Left kidney (tissue), 1 donor: ENCODE measurements at regions not wholly inside any gene's neighbourhood (a gene's known extent, or its start where the extent isn't known, plus 50 kb on each side); places are given as distances from the start of the nearest gene placed in this dataset.

Experiments
- DNase-seq: peaks from one replicate; pipeline ENCODE4 v3.0.0-alpha.2; 2013

DNA sequence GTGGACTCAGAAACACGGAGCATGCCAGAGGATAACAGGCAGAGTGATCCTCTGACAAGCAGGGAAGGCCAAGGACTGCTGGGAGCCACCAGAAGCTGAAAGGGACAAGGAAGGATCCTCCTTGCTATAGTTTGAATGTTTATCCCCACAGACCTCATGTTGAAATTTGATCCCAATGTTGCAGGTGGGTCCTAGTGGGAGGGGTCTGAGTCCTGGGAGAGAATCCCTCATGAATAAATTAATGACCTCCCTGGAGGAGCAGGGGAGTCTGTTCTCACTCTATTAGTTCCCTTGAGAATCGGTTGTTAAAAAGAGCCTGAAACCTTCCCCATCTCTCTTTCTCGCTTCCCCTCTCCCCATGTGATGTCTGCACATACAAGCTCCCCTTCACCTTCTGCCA lies 124.4 kb downstream of the FBXO15 start:
- peak; percentile 18 for DNase-seq

DNA sequence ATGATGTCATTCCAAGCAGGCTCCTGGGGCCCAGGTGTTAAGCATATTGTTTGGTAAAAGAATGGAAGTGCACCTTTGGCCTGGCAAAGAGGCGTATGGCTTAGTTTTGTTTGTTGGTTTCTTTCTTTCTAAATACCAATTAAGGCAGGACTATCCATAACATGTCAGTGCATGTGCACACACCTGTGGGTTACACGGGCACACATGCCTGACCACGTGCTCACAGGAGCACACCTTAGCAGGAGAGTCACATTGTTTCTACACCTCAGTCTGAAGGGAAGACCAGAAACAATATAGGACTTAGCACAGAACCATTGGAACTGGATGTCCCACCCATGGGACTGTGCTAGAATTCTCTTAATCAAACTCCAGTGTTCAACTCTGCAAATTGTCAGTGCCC lies 127.8 kb downstream of the FBXO15 start:
- DNase-seq = no peak

DNA sequence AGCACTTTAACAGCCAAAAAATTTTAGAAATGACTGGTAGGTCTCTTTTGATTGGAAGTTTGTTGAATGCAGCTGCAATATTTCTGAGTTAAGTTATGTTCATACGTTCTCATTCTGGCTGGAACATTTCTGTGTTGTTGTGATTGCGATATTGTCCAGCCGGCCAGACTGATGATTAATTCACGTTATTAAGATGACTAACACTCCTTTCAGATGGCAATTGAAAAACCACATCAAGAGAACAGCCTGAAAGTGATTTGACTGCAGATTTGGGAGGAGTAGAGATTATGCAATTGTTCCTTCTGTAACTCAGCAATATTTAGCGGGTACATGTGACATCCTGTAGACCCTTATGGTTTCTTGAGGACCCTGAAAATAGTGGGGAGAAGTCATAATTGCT lies 133.7 kb downstream of the FBXO15 start:
- no peak for DNase-seq

DNA sequence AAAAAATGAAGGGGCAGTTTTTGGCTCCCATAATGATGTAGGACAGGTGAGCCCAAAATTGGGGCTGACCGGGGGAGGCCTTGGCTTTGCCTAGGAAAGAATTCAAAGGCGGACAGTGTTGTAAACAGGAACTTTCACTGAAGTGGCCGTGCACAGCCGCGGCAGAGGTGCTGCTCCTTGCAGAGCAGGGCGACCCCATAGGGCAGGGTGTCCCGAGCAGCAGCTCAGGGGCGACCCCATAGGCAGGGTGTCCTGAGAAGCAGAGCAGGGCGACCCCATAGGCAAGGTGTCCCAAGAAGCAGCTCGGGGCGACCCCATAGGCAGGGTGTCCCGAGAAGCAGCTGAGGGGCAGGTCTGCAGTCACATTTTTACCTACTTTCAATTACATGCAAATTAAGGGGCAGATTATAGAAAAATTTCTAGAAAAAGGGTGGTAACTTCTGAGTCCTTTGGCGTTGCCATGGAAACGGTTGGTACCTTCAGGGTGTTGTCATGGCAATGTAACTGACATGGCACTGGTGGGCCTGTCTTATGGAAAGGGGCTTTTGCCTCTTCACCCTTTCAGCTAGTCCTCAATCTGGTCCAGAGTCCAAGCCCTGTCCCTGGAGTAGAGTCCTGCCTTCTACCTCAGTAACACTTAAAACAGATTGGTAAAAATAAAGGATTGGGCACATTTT lies 134.5 kb downstream of the FBXO15 start:
- DNase-seq = no peak

DNA sequence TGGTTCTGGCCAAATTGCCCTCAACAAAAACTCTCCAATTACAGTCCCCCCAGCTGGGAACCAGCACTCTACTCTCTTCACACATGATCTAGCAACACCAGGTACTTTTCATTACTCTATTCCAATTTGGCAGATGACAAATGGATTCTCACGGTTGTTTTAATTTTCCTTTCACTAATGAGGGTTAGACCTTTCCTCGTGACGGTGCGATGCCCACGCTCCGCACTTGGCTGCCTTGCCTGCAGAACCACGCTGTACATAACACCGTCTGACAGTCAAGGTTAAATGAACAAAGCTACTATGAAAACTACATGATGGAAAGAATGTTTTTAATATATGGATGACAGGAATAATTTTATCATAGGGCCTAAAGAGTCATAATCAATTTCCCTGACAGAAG lies 141.5 kb downstream of the FBXO15 start:
- no peak for DNase-seq

DNA sequence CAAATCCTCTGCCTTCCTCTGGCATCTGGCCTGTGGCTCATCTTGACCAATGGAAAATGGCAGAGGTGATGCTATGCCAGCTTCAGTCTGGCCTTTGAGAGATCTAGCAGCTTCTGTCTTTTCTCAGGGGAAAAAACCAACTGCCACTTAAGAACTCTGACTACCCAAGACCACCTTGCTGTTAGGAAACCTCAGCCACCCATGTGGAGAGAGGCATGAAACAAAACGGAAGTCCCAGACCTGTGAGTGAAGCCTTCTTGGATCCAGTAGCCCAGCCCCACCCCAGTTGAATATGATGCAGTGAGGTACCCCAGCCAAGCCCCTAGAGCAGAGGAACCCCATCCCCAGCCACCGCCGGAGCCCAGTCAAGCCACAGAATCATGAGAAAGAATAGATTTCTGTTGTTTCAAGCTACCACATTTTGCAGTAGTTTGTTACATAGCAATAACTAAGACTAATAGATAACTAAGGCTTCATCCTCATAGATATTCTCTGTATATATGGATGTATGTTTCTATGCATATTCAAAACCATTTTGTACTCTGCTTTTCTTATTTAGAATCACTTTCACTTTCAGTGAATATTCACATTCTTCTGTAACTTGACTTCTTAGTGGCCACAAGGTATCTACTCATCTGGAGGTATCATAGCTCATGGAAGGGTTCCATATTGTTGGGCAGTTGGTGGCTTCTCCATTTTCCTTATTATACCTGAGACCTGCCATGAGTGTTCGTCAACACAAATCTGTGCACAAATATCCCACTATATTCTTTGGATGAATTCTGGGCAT lies 142.1 kb downstream of the FBXO15 start:
- no peak for DNase-seq

DNA sequence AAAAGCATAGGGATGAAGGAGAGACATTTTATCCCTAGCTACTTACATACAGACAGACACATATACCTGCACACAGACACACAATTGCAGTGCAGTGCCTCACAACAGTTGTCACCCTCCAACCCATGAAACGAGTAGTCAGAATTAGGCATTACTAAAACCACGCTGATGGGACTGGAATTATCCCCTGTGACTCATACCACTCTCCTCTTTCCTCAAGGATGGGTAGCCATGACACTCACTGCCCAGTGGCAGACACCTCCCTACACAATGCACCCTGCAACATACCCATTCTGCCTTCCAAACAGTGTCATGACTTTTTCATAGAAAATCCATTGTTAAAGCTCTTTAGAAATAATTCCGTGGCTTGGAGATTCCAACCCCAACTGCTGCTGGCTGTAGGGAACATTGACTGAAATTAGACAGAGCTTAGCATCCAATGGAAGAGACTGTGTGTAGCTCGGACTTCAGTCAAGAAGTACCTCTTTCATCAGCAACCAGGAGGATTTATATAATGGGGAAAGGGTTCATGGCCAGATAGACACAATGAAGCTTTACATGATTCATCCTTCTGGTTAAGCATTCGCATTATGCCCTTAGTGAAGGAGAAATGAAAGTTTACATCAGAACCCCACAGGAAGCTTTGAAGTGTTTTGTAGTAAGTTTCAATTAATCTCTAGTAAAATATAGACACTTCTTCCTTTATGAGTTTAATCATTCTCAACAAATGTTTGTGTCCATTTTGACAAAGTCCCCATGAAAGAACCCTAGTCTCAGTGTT lies 155.2 kb downstream of the FBXO15 start:
- no peak for DNase-seq

DNA sequence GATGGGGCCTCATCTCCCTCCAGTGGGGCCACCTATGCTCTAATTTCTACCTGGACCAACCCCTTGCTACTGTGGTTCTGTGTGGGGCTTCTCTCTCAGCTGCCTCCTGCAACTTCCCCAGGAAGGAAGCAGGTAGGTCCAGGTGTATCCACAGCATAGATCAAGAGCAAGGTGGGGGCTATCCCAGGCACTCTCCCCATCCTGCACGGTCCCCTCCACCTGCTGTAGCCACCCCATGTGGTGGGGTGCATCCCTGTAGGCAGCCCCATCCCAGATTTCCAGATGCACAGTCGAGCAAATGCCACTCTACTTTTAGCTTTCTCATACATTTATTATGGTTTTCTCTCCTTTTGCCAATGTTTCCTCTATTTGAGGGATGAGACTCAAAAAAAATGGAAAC lies 156.1 kb downstream of the FBXO15 start:
- no peak for DNase-seq

DNA sequence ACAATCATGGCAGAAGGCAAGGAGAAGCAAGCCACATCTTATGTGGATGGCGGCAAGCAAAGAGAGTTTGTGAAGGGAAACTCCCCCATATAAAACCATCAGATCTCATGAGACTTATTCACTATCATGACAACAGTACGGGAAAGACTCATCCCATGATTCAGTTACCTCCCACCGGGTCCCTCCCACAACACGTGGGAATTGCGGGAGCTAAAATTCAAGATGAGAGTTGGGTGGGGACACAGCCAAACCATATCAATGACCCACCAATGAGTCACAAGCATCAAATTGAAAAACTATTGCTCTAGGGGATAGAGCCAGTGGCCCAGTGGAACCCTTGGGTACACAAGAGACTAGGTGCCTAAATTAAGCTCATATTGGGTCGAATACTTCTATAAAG lies 157.4 kb downstream of the FBXO15 start:
- DNase-seq = no peak

DNA sequence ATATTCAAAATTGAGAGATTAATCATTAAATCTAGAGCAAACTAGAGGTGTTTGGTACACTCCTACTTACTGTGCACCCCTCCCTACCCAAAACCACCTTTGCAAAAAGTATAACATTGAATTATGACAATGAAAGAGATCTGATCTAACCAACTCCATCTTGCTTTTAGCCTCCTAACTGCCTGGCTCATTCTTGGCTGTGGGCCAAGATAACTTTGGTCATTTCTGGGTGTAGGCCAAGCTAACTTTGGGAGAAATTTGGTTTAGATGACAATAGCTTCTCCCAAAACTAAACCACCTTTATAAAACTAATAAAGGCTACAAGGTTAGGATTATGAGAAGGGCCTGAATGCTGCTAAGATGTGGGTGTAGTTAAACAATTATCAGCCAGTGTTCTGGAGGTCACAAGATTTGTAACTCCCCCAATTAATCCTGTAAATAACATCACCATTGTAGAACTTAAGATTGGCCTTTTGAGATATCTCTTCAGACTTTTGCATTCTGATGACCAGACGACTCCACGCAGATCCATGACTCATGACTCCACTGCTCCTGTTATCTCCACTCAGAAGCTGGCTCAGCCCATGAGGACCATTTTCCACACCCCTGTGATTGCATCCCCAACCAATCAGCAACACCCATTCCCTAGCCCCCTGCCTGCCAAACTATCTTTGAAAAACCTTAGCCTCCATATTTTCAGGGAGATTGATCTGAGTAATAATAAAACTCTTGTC lies 160.2 kb downstream of the FBXO15 start:
- DNase-seq = no peak

DNA sequence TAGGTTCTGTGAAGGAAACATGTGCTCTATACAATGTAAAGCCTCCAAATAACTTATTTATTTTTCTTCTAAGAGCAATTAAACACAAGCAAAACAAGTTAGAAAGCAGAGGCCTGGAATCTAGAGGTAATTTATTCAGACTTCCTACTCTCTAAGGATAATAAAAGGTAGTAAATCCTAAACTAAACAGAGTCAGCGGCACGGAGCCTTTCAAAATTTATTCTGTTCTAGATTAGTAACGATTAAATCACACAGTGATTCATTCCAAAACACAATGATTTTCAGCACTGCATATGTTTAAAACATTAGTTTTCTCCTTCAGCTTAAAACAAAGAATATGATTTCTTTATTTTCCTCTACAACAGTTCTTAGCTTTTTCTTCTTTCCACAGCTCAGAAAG lies 160.9 kb downstream of the FBXO15 start:
- DNase-seq = no peak

DNA sequence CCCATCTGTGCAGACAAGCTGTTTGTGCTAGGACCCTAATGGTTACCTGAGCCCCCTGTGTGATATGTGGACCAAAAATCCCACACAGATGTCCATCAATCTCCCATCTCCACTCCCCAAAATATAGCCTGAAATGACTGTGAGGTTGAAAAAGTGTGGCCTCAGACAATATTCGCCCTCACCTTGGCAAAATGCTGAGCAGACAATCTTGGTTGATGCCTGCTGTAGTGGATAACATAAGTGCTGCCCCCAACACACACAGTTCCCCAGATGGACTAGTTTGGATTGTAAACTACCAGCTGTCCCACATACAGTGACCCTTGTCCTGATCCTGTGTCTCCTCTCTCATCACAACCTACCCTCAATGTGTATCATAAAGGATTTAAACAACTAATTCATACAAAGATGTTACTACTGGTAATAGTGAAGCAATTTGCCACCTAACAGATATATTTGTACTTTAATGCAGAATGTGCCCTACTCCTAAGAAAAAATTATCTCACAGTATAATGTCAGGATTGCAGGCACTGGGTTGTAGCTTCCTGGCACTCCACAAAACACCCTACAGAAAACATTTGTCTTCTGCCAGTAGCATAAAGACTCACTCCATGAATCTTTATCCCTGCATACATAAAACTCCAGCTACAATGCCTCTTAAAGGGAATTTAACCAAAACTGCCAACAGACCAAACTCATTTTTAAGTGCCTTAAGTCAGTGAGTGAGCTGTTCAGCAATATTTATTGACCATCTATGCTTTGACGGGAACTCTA lies 161.6 kb downstream of the FBXO15 start:
- no peak for DNase-seq

DNA sequence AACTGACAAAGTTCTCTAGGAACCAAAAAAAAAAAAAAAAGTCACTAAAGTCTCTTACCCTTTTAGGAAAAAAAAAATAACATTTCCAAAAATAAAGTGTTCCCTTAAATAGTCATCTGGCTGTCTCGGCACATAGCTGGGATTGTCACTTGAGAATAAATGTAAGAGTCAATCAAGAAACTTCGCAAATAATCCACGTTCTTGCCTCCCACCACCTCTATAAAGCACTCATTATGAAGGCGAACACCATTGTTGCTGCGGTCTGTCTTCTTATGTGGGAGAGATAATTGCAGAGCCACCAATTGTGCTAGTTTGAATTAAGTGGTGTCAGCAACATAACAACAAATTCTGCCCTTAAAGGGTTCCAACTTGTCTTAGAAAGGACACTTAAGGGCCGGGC lies 163.7 kb downstream of the FBXO15 start:
- no peak for DNase-seq

DNA sequence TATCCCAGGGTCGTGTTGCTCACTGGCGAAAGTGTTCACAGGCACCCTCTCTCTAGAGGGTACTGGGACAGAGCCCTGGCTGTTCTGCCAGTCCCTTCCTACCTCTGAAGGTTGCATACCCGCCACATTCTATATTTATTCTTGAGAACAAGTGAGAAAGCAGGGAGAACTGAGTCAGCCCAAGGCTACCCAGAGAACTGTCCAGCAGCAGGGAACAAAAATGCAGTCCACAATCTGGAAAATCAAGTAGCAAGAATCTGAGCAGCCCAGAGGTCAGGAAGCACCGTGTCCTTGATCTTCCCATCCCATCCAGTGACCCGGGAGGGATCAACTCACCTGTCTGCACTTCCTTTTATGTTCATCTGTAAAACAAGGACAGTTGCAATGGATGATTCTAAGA lies 164.1 kb downstream of the FBXO15 start:
- DNase-seq = no peak

DNA sequence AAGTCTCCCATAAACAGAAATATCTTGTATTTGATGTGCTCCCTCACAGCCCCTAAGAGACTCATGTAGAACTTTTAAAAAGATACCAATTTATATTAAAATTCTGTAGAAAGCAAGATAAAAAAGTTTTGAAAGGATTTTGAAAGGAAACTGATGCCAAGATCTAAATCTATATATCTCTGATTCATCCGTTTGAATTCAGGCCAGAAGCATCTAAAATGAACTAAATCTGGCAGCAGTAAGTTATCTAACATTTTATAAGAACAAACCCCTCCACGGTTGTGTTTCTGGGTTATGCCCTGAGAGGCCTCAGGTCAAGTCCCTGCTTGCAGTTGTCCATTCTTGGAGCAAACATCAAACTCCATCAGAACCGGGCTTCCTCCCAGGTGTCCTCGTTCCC lies 165.8 kb downstream of the FBXO15 start:
- DNase-seq = no peak

DNA sequence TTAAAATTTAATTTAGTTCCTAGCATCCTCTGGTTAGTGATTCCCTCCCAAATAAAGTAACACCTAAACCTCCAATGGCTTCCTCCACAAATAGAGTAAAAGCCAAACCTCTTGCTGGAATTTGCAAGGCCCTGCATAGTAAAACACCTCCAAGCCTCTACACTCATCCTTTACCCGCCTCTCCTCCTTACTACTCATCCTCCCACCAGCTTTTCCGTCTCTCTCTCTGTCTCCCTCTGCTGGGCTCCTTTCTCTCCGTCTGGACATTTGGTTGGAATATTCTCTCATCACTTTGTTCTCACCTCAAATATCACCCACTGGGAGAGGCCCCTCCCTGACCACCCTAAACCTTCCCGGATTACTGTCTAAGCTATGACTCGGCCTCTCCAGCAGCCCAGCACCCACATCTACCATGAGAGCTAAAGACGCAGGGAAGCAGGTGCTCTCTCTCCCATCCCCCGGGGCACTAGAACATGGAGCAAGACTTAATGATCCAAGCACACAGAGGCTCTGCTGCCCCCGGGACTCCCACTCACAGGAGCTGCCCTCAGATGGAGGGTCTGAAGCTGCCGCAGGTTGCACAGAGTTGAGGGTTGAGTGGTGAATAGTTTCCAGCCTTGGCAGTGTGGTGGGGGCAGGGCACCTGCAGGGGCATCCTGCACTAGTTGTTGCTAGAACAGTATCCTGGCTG lies 167.2 kb downstream of the FBXO15 start:
- peak; percentile 11 for DNase-seq

DNA sequence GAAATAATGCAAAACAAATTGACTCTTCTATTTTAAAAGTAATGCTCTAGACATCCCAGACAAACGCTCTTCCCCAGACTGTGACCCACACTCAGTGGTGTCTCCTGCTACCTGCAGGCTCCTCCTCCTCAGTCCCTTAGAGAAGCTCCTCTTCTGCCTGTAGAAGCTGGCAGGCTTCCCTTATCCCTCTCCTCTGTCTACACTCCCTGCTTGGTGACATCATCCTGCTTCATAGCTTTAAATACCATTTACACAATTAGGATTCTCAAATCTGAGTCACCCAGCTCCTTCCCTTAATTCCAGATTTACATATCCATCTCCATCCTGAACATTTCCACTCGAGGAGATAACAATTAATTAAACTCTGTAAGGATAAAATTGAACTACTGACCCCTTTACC lies 167.9 kb downstream of the FBXO15 start:
- DNase-seq = no peak

DNA sequence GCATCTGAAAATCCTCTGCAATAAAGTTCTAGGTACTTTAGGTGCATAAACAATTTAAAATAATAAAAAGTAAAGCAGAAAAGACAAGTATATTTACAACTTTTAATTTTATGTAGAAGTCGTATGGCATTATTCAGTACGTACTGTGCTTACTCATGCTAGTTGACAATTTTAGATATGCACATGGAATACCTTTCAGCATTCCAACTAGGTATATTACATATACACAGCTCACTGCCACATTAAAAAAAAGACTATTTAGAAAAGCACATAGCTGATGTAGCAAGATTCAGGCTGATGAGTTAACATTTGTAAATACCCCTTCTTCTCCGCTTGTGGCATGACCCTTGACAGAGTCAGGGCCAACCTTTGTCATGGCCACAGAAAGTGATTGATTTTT lies 171.2 kb downstream of the FBXO15 start:
- no peak for DNase-seq

DNA sequence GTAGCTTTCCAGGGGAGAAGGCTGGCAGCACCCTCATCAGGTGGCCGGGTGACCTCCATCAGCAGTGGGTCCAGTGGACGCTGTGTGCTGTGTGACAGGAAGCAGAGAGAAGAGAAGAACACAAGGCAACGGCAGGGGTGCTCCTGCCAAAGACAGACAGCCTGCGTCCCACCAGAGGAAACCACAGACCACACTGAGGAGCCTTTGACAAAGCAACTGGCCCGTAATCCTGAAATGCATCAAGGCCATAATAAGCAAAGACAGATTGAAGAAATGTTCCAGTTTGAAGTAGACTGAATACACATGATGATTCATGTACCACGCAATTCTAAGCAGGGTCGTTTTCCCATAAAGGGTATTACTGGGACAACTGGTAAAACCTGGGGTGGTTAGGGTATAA lies 172.4 kb downstream of the FBXO15 start:
- DNase-seq = no peak

DNA sequence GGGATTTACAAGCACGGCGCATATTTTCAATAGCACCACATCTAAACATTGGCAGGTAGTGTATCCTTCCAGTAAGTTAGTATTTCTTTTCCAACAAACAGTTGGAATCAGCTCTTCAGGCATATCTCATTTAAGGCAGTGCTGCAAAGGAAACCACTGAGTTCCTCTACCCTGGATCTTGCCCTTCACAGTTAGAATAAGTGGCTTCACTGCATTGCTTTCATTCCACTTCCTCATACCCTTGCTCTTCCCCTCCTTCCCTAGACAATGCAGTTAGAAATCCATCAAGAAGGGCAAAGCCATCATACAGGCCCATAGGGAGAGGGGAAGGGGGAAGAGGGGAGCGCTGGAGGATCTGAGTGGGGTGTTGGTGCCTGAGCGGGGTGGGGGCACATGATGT lies 173.7 kb downstream of the FBXO15 start:
- DNase-seq = no peak

DNA sequence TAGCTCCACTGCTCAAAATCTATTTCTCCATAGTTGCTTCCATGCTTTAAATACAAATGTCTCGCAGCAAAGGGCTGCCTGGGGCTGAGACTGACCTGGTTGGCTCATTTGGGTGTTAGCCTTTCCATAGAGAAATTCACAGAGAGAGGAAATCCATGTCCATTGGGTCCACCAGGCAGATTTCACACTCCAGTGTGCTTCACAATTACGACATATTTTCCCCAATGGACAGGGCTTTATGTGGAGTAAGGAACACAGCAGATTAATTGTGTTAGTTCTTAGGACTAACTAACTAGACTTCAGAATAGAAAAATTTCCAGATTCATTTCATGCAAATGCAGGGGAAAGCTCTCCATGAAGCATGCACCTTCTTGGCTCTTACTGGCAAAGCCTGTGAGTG lies 180.7 kb downstream of the FBXO15 start:
- no peak for DNase-seq
